MG63 (cell line): ENCODE measurements at regions not wholly inside any gene's neighbourhood (a gene's known extent, or its start where the extent isn't known, plus 50 kb on each side); places are given as distances from the start of the nearest gene placed in this dataset.
A peak's percentile ranks its signal among the peaks of the same experiment; 100 is the strongest.

Experiments used
- DNase-seq: peaks from one replicate; pipeline ENCODE4 v3.0.0-alpha.2; 2020
- H3K27me3 ChIP-seq: fragments of 250-450 bp; sonication (Bioruptor Pico); 2 replicates; pipeline ENCODE4 v1.5.1; 2020; ENCODE audit warnings: mild to moderate bottlenecking, moderate library complexity
- H3K36me3 ChIP-seq: fragments of 250-450 bp; sonication (Bioruptor Pico); 2 replicates; pipeline ENCODE4 v1.5.1; 2020; ENCODE audit warnings: mild to moderate bottlenecking, moderate library complexity
- H3K4me3 ChIP-seq: fragments of 250-450 bp; sonication (Bioruptor Pico); 2 replicates; pipeline ENCODE4 v1.5.1; 2020; ENCODE audit warnings: mild to moderate bottlenecking, moderate library complexity
- H3K9me3 ChIP-seq: fragments of 250-450 bp; sonication (Bioruptor Pico); 2 replicates; pipeline ENCODE4 v1.5.1; 2020; ENCODE audit warnings: mild to moderate bottlenecking, moderate library complexity

DNA sequence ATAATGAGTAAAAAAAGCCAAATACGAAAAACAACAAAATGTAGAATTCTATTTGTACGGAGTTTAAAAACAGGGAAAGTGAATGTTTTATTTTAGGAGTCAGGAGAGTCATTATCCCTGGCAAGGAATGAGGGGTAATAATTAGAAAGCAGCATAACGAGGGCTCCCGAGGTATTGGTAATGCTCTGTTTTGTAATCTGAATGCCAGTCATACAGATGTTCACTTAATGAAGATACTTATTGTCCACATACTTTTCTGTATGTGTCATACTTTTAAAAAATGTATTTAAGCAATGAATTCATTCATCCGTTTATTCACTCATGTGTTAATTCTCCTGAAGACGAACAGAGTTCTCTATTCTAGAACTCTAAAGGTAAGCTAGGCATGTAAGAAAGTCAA is 87.8 kb upstream of the BMP2K start:
- Histone ChIP-seq H3K27me3 (no peaks in the 10 kb centered on the region), H3K4me3 (no peak overlapping the region), H3K36me3 (no peaks in the 10 kb centered on the region), H3K9me3 (no peaks in the 10 kb centered on the region)
- no peak for DNase-seq

DNA sequence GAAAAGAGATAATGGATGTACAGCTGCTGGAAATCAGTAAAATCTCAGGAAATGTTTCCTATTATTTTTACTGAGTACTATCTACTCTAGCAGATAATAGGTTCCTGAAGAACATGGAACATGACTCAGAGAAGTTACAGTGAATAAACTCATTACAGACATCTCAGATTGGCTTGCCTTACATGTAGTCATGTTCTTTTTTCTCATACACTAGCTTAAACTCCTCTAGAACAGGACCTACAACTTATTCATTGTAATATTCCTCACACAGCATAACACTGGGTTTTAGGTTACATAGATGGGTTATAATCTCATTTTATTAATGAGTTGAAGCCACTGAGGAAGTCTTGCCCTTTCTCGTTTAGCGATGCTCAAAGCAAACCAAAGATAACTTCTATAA is 86.9 kb upstream of the BMP2K start:
- Histone ChIP-seq H3K4me3 (no peak overlapping the region), H3K27me3 (no peaks in the 10 kb centered on the region), H3K9me3 (no peaks in the 10 kb centered on the region), H3K36me3 (no peaks in the 10 kb centered on the region)
- DNase-seq: no peak

DNA sequence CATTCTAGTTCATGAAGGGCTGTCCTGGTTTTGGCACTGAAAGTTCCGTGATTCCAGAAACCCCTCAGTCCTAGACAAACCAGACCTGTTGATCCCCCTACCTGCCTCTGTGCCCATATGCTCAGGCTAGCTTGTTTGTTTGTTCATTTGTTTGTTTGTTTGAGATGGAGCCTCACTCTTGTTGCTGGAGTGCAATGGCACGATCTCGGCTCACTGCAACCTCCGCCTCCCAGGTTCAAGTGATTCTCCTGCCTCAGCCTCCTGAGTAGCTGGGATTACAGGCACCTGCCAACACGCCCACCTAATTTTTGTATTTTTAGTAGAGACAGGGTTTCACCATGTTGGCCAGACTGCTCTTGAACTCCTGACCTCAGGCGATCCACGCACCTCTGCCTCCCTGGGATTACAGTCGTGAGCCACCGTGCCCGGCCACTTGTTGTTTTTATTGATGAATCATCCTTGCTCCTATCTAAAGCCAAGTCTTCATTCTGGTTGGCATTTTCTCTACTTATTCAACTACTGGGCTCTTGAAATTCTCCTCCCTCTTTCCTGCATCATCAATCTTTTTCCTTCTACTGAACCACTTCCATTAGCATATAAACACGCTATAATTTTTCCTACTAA is 86.3 kb upstream of the BMP2K start:
- Histone ChIP-seq H3K4me3 (no peak overlapping the region), H3K9me3 (no peaks in the 10 kb centered on the region), H3K36me3 (no peaks in the 10 kb centered on the region), H3K27me3 (no peaks in the 10 kb centered on the region)
- DNase-seq: peak; percentile 53

DNA sequence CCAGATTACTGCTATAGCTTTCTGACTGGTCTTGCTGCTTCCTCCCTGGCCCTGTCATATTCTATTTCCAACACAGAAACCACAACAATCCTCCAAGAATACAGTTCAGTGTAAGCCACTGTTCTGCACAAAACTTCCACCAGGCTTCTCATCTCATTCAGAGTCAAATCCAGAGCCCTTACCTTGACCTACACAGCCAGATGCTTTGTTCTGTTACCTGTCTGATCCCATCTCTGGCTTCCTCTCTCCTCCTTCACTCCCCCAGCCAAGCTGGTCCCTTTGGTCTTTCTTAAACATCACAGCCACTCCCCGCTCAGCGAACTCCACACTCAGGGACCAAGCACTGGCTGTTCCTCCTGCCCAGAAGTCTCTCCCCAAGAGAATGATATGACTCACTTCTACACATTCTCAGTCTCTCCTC is 84.8 kb upstream of the BMP2K start:
- no peak for DNase-seq
- Histone ChIP-seq H3K4me3 (no peak overlapping the region), H3K27me3 (no peaks in the 10 kb centered on the region), H3K9me3 (no peaks in the 10 kb centered on the region), H3K36me3 (no peaks in the 10 kb centered on the region)

DNA sequence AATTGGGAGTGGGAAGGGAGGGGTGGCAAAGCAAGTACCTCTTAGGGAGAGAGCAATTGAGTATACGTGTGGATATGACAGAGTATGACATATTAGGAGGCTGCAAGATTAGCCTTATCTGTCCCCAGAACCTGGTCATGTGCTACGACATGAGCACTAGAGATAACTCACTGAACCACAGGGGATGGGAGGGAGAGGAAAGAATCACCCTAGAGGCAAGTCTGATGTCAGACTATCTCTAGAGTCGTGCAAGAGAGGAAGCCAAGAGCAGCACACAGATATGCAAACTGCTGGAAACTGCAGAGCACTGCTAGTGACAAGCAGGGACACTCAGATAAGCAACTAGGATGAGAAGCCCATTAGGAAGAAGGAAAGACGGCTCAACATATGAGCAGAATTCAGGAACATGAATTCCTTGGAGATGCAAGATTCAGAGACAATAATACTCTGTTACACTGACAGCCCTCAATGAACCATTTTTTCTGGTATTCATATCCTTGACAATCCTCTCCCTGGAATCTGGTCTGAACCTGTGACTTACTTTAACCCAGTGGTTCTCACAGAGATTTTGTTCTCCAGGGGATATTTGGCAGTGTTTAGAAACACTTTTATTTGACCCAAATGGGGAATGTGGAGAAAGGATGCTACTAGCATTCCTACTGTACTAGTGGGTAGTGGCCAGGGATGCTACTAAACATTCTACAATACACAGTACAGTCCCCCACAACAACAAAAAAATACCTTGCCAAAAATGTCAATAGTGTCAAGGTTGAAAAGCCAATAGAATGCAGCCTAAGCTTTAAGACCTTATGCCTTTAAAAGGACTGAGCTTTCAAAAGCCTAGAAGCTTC is 84.0 kb upstream of the BMP2K start:
- no peaks in the 10 kb centered on the region for H3K27me3 ChIP-seq
- DNase-seq: no peak

DNA sequence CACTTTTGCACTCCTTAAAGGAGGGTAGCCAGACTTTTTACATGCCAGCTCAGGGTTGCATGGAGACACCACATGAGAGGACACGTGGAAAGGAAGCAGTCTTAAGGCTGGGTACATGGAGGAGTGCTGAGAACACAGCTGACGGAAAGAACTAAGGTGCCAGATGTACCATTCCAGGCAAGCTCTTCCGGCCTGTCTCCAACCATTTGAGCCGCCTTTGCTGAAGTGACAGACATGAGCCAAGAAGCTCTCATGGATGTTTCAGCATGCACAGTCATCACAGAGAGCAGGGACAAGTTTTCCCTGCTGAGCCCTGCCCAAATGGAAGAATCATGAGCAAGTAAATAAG is 83.4 kb upstream of the BMP2K start:
- Histone ChIP-seq H3K36me3 (no peaks in the 10 kb centered on the region), H3K4me3 (no peak overlapping the region), H3K27me3 (no peaks in the 10 kb centered on the region), H3K9me3 (no peaks in the 10 kb centered on the region)
- no peak for DNase-seq

More for the DNA sequence above, 84.0 kb upstream of the BMP2K start:
- H3K9me3 ChIP-seq: no peaks in the 10 kb centered on the region
- no peak overlapping the region for H3K4me3 ChIP-seq
- H3K36me3 ChIP-seq: no peaks in the 10 kb centered on the region

DNA sequence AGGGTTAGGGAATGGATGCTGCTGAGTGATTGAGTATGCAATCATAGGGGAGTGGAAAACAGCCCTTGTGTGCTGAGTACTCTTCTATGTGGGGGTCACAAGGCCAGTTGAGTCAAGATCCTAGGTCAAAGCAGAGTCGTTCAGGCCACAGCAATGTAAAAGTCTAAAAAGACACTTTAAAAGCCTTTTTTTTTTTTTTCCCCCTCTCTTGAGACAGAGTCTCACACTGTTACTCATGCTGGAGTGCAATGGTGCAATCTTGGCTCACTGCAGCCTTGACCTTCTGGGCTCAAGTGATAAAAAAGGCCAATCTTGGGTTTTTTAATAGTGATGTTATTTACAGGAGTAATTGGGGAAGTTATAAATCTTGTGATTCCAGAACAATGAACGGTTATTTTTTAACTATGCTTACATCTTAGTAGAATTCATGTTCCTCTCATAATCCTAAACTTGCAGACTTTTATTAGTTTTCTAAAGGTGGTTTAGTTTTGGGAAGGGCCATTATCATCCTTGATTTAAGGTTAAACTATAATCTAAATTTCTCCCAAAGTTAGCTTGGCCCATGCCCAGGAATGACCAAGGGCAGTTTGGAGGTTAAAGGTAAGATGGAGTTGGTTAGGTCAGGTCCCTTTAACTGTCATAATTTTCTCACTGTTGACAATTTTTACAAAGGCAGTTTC is 82.2 kb upstream of the BMP2K start:
- Histone ChIP-seq H3K9me3 (no peaks in the 10 kb centered on the region), H3K27me3 (no peaks in the 10 kb centered on the region), H3K4me3 (no peak overlapping the region), H3K36me3 (no peaks in the 10 kb centered on the region)
- DNase-seq: no peak

DNA sequence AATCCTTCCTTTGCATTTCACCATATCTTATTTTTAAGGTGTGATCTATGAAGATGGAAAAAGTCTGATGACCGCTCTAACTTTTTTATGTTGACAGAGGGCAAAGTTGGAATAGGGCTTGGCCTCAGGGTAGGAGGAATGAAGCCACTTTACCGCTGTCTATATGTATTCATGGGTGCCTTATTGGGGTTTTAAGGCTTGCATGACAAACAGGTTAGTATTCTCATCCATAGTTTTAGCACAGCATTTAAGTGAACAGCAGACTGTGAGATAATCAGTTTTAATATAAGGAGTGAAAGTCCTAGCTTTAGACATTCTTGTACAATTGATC is 81.7 kb upstream of the BMP2K start:
- Histone ChIP-seq H3K4me3 (no peak overlapping the region), H3K27me3 (no peaks in the 10 kb centered on the region), H3K36me3 (no peaks in the 10 kb centered on the region), H3K9me3 (no peaks in the 10 kb centered on the region)
- DNase-seq: no peak

DNA sequence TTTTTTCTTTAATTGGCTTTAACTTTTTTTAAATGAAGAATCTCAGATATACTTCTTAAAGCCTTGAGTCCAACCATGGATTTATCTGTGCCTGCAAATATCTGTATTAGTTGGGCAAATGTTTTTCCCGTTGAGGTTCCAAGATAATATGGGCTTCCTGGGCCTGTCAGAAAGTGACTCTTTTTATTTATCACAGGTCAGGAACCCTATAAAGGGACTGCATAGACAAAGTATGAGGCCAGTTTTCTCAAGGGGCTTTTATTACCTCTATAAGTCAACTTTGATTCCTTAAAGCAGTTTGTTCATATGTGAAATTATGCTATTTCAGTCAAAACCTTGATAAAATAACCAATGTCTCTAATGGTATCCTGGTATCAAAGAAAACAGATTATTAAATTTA is 80.2 kb upstream of the BMP2K start:
- Histone ChIP-seq H3K36me3 (no peaks in the 10 kb centered on the region), H3K4me3 (no peak overlapping the region), H3K9me3 (no peaks in the 10 kb centered on the region), H3K27me3 (no peaks in the 10 kb centered on the region)
- no peak for DNase-seq

DNA sequence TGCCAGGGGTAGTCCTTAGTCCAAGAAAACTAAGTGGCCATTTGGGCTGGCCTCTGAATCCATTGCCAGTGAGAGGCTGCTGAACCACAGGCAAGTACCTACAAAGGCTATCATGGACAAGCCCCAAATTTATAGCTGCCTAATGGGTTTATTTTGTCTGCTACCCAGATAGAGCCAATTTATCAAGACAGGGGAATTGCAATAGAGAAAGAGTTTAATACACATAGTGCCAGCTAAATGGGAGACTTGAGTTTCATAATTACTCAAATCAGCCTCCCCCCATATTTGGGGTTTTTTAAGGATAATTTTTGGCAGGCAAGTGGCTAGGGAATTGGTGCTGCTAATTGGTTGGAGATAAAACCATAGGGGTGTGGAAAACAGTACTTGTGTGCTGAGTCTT is 73.1 kb upstream of the BMP2K start:
- DNase-seq: no peak
- Histone ChIP-seq H3K9me3 (no peaks in the 10 kb centered on the region), H3K4me3 (no peak overlapping the region), H3K27me3 (no peaks in the 10 kb centered on the region), H3K36me3 (no peaks in the 10 kb centered on the region)

DNA sequence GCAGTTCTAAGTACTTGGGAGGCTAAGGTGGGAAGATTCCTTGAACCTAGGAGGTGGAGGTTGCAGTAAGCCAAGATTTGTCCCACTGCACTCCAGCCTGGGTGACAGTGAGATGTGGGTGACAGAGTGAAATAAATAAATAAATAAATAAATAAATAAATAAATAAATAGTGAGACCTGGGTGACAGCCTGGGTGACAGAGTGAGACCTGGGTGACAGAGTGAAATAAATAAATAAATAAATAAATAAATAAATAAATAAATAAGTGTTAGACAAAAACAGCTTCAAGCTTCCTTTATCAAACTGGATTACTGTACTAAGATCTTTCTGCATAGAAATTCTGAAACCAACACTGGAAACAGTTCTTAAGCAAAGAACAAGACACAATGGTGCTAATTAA is 71.8 kb upstream of the BMP2K start:
- Histone ChIP-seq H3K4me3 (no peak overlapping the region), H3K36me3 (no peaks in the 10 kb centered on the region), H3K9me3 (no peaks in the 10 kb centered on the region), H3K27me3 (no peaks in the 10 kb centered on the region)
- no peak for DNase-seq

DNA sequence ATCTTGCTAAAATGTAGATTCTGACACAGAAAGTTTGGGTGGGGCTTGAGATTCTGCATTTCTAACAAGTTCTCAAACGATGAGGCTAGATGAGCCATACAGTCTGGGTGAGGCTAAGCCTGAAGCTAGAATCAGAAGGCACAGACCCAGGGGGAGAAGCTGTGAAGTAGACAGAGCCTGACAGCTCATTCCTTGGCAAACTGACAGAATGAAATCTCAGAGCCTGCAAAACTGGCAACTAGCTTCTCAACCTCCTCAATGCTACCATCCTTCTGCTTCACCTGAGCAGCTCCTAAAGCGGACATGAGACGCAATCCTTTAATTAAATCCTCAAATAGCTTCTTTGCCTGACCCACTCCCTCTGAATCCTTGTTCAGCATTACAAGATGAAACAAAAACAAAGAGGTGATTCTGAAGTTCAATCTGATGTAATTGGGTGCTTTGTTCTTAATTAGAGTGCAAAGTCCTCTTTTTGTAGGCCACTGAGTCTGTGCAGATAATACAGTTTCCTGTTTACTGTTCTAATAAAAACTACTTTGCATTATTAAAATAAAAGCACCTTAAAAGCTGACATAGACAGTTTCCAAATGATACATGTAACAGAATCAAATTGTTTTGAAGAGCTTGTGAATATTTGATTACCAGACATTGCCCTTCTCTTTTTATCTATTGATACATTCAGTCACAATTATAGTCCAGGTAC is 71.0 kb upstream of the BMP2K start:
- H3K27me3 ChIP-seq: no peaks in the 10 kb centered on the region
- peak; percentile 21 for DNase-seq
- H3K9me3 ChIP-seq: no peaks in the 10 kb centered on the region
- H3K4me3 ChIP-seq: no peak overlapping the region
- H3K36me3 ChIP-seq: no peaks in the 10 kb centered on the region

DNA sequence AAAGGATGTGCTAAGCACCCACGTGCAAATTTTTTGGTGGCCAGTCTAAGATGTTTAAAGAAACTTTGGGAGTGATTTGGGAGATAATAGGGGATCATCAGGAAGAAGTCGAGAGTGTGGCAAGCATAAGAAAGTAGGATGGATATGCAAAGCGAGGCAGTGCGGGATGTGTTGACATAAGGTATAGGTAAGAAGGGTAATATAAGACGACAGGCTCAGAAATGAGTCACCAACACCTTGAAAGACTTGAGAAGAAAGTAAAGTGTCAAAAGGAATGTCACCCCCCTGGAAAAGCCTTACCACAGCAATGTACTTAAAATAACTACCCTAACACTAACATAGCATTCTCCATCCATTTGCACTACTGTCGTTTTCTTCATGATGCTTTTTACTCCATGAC is 69.8 kb upstream of the BMP2K start:
- H3K4me3 ChIP-seq: no peak overlapping the region
- DNase-seq: no peak

DNA sequence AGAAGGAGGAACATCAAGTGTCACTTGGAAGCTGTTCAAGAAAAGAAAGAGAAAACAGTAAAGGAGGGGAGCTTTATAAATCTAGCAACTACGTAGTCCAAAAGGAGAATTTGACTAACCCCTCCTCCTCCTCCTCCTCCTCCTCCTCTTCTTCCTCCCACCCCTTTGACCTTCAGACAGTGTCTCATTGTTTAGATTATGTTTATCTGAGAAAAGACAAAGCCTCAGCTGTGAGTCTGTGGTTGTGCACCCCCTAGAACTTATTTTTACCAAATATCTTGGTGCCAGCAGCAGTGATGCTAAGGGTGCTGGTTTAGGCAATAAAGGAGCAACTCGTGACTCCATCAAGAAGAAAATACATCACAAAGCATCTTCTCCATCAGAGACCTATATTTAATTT is 68.9 kb upstream of the BMP2K start:
- H3K27me3 ChIP-seq: no peaks in the 10 kb centered on the region
- no peak for DNase-seq
- no peaks in the 10 kb centered on the region for H3K9me3 ChIP-seq
- H3K36me3 ChIP-seq: no peaks in the 10 kb centered on the region
- no peak overlapping the region for H3K4me3 ChIP-seq

More for the DNA sequence above, 69.8 kb upstream of the BMP2K start:
- no peaks in the 10 kb centered on the region for H3K36me3 ChIP-seq
- no peaks in the 10 kb centered on the region for H3K27me3 ChIP-seq
- no peaks in the 10 kb centered on the region for H3K9me3 ChIP-seq

DNA sequence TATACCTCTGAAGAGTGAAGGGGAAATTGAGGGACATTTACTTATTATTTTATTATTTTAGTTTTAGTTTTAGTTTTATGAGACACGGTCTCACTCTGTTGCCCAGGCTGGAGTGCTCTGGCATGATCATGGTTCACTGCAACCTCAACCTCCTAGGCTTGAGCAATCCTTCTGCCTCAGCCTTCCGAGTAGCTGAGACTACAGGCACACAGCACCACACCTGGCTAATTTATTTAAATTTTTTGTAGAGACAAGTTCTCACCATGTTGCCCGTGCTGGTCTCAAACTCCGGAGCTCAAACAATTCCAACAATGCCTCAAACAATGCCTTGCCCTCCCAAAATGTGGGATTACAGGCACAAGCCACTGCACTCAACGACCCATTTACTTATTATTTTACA is 68.4 kb upstream of the BMP2K start:
- no peak overlapping the region for H3K4me3 ChIP-seq

DNA sequence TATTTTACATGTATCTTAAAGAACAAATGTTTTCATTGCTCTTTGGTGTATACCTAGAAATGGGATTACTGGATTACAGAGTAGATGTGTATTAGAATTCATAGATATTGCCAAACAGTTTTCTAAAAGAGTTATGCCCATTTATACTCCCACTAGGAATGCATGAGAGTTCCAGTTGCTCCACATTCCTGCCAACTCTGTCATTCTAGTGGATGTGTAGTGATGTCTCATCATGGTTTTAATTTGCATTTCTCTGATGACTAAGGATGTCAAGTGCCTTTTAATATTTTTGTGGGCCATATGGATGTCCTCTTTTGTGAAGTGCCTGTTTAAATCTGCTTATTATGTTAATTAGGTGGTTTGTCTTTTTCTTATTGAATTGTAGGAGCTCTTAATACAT is 65.6 kb upstream of the BMP2K start:
- Histone ChIP-seq H3K9me3 (no peaks in the 10 kb centered on the region), H3K27me3 (no peaks in the 10 kb centered on the region), H3K36me3 (no peaks in the 10 kb centered on the region), H3K4me3 (no peak overlapping the region)
- DNase-seq: no peak

More for the DNA sequence above, 68.4 kb upstream of the BMP2K start:
- Histone ChIP-seq H3K9me3 (no peaks in the 10 kb centered on the region), H3K36me3 (no peaks in the 10 kb centered on the region), H3K27me3 (no peaks in the 10 kb centered on the region)
- DNase-seq: no peak

DNA sequence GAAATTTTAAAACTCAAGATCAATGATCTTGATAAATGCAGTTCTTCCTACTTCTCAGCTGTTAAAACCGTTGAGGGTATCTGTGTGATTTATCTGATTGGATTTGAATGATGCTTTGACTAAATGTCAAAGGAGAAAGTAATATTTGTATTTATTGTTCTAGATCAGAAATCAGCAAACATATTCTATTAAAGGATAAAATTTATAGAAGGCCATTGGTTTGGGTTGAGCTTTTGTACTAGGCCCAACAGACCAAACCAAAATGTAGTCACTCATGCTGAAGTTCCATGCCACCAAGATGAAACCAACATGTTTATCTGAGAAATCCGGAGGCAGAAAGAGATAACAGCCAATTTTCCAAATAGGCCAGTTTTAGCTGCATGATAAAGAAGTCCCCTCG is 64.5 kb upstream of the BMP2K start:
- Histone ChIP-seq H3K9me3 (no peaks in the 10 kb centered on the region), H3K4me3 (no peak overlapping the region), H3K27me3 (no peaks in the 10 kb centered on the region), H3K36me3 (no peaks in the 10 kb centered on the region)
- DNase-seq: no peak
